Right cardiac atrium (tissue), 5 donors: ENCODE measurements at regions not wholly inside any gene's neighbourhood (a gene's known extent, or its start where the extent isn't known, plus 50 kb on each side); places are given as distances from the start of the nearest gene placed in this dataset.

Source experiments
- ATAC-seq, 2 donors: fragments of 200-7000 bp; cut with Tn5 transposase; one replicate each; pipeline versions ENCODE4 v1.8.0 to v1.9.1; 2020; ENCODE audit warnings: moderate library complexity in 2 of 2, mild to moderate bottlenecking in 1 of 2
- DNase-seq, 3 donors: peaks; one replicate each; pipeline ENCODE4 v3.0.0-alpha.2; 2020
- H3K27ac ChIP-seq: one replicate; pipeline ENCODE4 v1.5.1; 2013; ENCODE audit warnings: mild to moderate bottlenecking, low read length, control low read depth, moderate library complexity
- H3K27me3 ChIP-seq: one replicate; pipeline ENCODE4 v1.6.1; 2013; ENCODE audit not compliant: control insufficient read depth, insufficient read depth
- H3K4me1 ChIP-seq: one replicate; pipeline ENCODE4 v1.6.1; 2013; ENCODE audit warnings: low read length; ENCODE audit not compliant: control insufficient read depth, insufficient read depth
- H3K4me3 ChIP-seq: one replicate; pipeline ENCODE4 v1.5.1; 2013; ENCODE audit warnings: low read length, control low read depth
- H3K9me3 ChIP-seq: one replicate; pipeline ENCODE4 v1.6.1; 2013; ENCODE audit warnings: low read length; ENCODE audit not compliant: control insufficient read depth
- WGBS: extraction: QIAGEN DNeasy Blood & Tissue Kit; methylation state at CpG from one replicate; pipeline ENCODE4 v1.1.7; 2013; 5-methylcytosine and 5-hydroxymethylcytosine counted together
- intact Hi-C, 4 donors: fragments of 100-400 bp; cut with DNase I; formaldehyde crosslinking; loops; one replicate each; pipeline versions ENCODE4 v1.11.0 to v1.14.0; 2022 to 2023
- donor health status: healthy with polysubstance abuse.
- donor health status: DM: no; HTN: yes; CAD: no.
- donor health status: DM: no; HTN: no; CAD: no.
- donor health status: DM: no; HTN: yes; CAD: no; lungs with severe emphysema.
- donor health status: DM: yes; HTN: yes; CAD: no.

DNA sequence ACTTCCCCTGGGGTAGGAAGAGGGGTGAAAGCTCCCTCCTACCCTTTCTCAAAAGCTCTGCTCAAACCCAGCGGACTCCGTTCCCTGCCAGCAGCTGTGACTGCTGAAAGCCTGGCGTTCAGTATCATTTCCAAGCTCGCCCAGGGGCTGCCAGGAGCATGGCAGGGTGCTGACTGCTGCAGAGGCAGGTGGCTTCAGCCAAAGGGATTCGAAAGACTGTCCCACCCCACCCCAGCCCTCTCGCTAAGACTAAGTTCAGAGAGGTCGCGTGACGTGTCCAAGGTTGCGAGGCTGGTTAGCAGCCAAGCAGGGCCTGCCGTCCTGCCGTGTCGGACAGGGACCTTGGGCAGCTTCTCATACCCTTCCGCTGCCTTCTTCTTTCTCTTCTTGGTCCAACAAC lies 72.3 kb upstream of the RAB12 start:
- no peaks in the 10 kb centered on the region for H3K9me3 ChIP-seq
- intact Hi-C loops: no loop called here
- no peak overlapping the region for H3K27ac ChIP-seq
- ATAC-seq (no peak), DNase-seq (no peak)
- no peaks in the 10 kb centered on the region for H3K4me1 ChIP-seq
- H3K4me3 ChIP-seq: no peak overlapping the region
- 82% methylated on average over 14 of the region's 14 CpGs for WGBS
- no peaks in the 10 kb centered on the region for H3K27me3 ChIP-seq

DNA sequence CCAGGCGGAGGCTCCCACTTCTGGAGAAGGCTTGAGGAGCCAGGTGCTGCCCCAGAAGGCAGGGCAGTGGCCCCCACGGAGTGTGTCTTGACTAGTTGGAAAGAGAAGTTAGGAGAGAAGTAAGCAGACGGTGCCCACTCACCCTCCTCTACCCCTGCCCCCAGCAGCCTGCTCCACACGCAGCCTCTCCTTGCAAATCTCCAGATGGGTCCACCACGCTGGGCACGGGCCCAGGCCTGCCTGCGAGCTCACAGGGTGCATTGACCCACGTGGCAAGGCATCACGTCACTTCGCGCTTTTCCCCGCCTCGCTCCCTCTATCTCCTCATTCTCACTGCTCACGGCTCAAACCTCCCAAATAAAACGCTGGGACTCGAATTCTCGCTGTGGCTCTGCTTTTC lies 71.8 kb upstream of the RAB12 start:
- H3K27ac ChIP-seq: no peak overlapping the region
- no peak for DNase-seq
- ATAC-seq: no peak
- no peak overlapping the region for H3K4me3 ChIP-seq
- 88% methylated on average over 17 of the region's 17 CpGs for WGBS
- intact Hi-C loops: no loop called here
- no peaks in the 10 kb centered on the region for H3K27me3 ChIP-seq
- H3K9me3 ChIP-seq: no peaks in the 10 kb centered on the region
- no peaks in the 10 kb centered on the region for H3K4me1 ChIP-seq

DNA sequence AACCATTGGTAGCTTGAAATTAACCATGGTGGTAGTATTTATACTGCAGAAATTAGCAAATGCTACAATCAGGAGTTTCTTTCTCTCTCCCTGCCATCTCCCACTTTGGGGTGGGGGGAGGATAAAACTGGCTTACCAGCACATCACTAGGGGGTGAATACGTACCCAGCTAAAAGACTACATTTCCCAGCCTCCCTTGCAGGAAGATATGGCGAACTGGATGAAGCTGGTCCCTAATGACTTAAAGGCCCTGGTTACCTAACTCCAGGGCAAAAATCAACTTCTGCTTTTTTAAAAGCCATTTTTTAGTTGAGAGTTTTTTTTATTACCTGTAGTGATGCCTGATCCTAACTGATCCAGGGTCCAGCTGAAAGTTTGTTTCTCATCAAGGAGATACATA lies 70.3 kb upstream of the RAB12 start:
- Histone ChIP-seq H3K9me3 (no peaks in the 10 kb centered on the region), H3K4me3 (no peak overlapping the region), H3K27ac (no peak overlapping the region), H3K4me1 (no peaks in the 10 kb centered on the region), H3K27me3 (no peaks in the 10 kb centered on the region)
- 82% methylated on average over 2 of the region's 2 CpGs for WGBS
- DNase-seq (no peak), ATAC-seq (no peak)
- intact Hi-C loops: no loop called here

DNA sequence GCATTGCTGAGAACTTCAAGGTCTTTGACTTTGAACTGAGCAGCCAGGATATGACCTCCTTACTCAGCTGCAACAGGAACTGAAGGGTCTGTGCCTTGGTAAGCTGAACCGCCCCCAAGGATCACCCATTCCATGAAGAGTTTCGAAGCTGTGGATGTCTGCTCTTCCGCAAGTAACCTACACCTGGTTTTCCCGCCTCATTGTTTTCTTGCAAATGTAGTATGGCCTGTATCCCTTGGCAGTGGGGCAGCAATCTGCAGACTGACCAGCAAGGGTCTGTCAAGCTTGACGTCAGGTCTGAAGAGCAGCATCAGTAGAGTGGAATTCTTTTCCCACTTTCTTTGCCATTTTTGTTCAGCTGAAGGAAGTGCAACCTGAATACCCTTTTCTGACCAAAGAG lies 62.6 kb upstream of the RAB12 start:
- H3K27me3 ChIP-seq: no peaks in the 10 kb centered on the region
- no peak overlapping the region for H3K4me3 ChIP-seq
- no peaks in the 10 kb centered on the region for H3K9me3 ChIP-seq
- intact Hi-C loops: loop anchor here in 1 of 4 donors (10.0 kb wide), 1 partner anchor 62 kb away; no protein-coding TSS in a partner anchor
- DNase-seq (no peak), ATAC-seq (no peak)
- no peaks in the 10 kb centered on the region for H3K4me1 ChIP-seq
- 92% methylated on average over 5 of the region's 5 CpGs for WGBS
- no peak overlapping the region for H3K27ac ChIP-seq

DNA sequence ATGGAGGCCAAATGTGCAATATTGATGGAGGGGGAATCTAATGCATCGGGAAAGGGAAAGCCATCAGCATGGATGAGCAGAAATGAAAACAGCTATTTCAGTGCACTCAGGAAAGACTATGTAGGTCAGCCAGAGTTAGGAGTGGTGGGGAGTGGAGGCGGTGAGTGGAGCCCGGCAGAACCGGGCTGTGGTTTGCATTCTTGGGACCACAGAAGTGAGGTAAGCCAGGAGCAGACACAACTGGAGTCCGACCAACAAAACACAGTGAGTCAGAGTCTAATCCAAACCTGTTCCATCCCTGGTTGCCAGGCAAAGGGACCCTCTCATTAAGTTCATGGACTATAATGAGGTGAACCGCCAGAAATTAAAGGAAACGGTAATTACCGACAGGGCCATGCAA lies 61.1 kb upstream of the RAB12 start:
- intact Hi-C loops: loop anchor here in 1 of 4 donors (10.0 kb wide), 1 partner anchor 63 kb away; no protein-coding TSS in a partner anchor
- H3K27ac ChIP-seq: no peak overlapping the region
- ATAC-seq (no peak), DNase-seq (no peak)
- H3K27me3 ChIP-seq: no peaks in the 10 kb centered on the region
- H3K4me1 ChIP-seq: no peaks in the 10 kb centered on the region
- WGBS: 82% methylated on average over 8 of the region's 8 CpGs
- no peak overlapping the region for H3K4me3 ChIP-seq
- H3K9me3 ChIP-seq: no peaks in the 10 kb centered on the region

DNA sequence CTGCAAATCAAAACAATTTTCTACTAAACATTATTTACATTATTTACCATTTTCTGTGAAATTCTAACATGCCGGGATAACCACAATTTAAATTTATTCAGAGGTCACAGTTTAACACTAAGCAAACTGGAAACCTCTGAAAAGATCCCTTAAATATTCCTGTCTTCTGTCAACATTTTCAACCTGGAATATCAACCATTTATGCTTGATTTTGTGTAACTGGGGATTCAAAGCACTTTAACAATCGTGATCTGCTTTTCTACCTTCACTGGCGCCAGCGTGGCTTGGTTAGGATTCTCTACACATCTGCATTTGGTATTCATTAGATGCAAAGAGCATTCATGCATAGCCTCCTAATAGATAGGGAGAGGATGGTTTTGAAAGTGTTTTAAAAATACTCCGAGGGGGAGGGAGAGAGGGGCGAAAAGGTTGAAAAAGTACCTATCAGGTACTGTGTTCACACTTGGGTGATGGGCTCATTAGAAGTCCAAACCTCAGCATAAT lies 59.9 kb upstream of the RAB12 start:
- ATAC-seq (no peak), DNase-seq (no peak)
- WGBS: 82% methylated on average over 6 of the region's 6 CpGs
- no peaks in the 10 kb centered on the region for H3K4me1 ChIP-seq
- no peak overlapping the region for H3K27ac ChIP-seq
- no peaks in the 10 kb centered on the region for H3K27me3 ChIP-seq
- intact Hi-C loops: loop anchor here in 1 of 4 donors (10.0 kb wide), 1 partner anchor 65 kb away; no protein-coding TSS in a partner anchor
- no peak overlapping the region for H3K4me3 ChIP-seq
- H3K9me3 ChIP-seq: no peaks in the 10 kb centered on the region

DNA sequence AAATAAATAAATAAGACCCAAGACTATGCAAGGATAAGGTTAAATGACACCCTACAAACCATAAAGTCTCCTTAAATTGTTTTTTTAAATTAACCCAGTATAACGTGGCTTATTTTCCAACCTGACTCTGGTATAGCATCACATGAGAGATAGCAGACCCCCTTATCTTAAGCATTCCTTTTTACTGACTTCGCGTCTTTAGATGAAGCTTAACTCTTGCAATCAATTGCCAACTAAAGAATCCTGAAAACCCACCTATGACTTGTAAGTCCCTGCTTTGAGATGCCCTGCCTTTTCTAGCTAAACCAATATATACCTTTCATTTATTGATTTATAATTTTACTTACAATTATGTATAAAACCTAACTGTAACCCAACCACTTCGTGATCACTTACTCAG lies 57.1 kb upstream of the RAB12 start:
- no peaks in the 10 kb centered on the region for H3K27me3 ChIP-seq
- H3K27ac ChIP-seq: no peak overlapping the region
- intact Hi-C loops: no loop called here
- H3K4me1 ChIP-seq: no peaks in the 10 kb centered on the region
- 50% methylated on average over 4 of the region's 4 CpGs for WGBS
- ATAC-seq (no peak), DNase-seq (no peak)
- no peak overlapping the region for H3K4me3 ChIP-seq
- no peaks in the 10 kb centered on the region for H3K9me3 ChIP-seq

DNA sequence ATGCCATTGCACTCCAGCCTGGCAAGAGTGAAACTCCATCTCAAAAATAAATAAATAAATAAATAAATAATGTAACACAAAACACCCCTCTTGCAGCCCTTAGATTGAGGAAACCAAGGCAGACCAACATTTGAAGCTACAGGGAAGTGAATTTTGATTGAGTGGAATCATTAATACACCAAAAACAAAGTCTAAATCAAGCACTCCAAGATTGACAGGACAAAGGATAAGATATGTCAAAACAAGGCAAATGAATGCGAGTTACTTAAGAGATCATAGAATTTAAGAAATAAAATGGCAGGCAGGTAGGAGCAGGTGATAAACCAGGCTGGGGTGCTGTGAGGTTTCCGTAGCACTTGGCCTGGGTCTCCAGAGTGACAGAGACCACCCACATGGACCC lies 54.9 kb upstream of the RAB12 start:
- WGBS: 85% methylated on average over 2 of the region's 2 CpGs
- Histone ChIP-seq H3K27ac (no peak overlapping the region), H3K4me3 (no peak overlapping the region), H3K9me3 (no peaks in the 10 kb centered on the region), H3K4me1 (no peaks in the 10 kb centered on the region), H3K27me3 (no peaks in the 10 kb centered on the region)
- no peak for ATAC-seq
- DNase-seq: no peak
- intact Hi-C loops: no loop called here

DNA sequence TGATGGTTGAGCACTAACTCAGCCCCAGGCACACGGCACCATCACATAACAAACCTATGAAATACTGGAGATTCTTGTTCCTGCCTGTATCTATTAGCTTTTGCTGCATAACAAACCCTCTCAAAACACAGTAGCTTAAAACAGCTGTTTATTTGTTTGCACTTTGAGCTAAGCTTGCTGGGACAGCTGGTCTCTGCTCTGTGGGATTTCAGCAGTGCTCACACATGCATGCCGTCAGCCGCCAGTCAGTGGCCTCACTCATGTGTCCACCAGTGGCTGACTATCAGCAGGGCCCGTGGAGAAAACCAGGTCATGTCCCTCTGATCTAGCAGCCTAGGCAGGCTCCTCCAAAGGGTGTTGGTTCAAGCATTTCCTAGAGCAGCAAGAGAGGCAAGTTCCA lies 52.8 kb upstream of the RAB12 start:
- ATAC-seq (no peak), DNase-seq (no peak)
- no peaks in the 10 kb centered on the region for H3K9me3 ChIP-seq
- intact Hi-C loops: no loop called here
- no peaks in the 10 kb centered on the region for H3K4me1 ChIP-seq
- H3K4me3 ChIP-seq: no peak overlapping the region
- H3K27ac ChIP-seq: no peak overlapping the region
- no peaks in the 10 kb centered on the region for H3K27me3 ChIP-seq
- 69% methylated on average over 4 of the region's 4 CpGs for WGBS
